OCI-LY1 (cell line): ENCODE measurements at regions not wholly inside any gene's neighbourhood (a gene's known extent, or its start where the extent isn't known, plus 50 kb on each side); places are given as distances from the start of the nearest gene placed in this dataset.

Experiments
- H2AFZ ChIP-seq: fragments of 200-600 bp; sonication (generic), shearing (Covaris generic); 2 replicates; pipeline ENCODE4 v1.6.0; 2014; ENCODE audit warnings: antibody characterized with exemption, mild to moderate bottlenecking, low read length
- H3F3A ChIP-seq: fragments of 200-600 bp; sonication (generic), shearing (Covaris generic); 2 replicates; pipeline ENCODE4 v1.6.0; 2014; ENCODE audit warnings: mild to moderate bottlenecking, antibody characterized with exemption, low read length, moderate library complexity; ENCODE audit not compliant: insufficient read depth
- H3K27ac ChIP-seq: fragments of 200-600 bp; sonication (generic); 2 replicates; pipeline ENCODE4 v1.5.1; 2014; ENCODE audit warnings: low read length, mixed run types, mild to moderate bottlenecking, low read depth; ENCODE audit not compliant: poor library complexity, severe bottlenecking
- H3K27me3 ChIP-seq: fragments of 200-600 bp; sonication (generic); 2 replicates; pipeline ENCODE4 v1.6.0; 2014; ENCODE audit warnings: antibody characterized with exemption, mild to moderate bottlenecking, low read length, moderate library complexity; ENCODE audit not compliant: insufficient read depth
- H3K36me3 ChIP-seq: fragments of 200-600 bp; sonication (generic); 2 replicates; pipeline ENCODE4 v1.6.1; 2014; ENCODE audit warnings: mild to moderate bottlenecking, antibody characterized with exemption, low read length, moderate library complexity, mixed read lengths; ENCODE audit not compliant: insufficient read depth
- H3K4me1 ChIP-seq: fragments of 200-600 bp; sonication (generic); 2 replicates; pipeline ENCODE4 v1.5.1; 2014; ENCODE audit warnings: mild to moderate bottlenecking, low read length, moderate library complexity; ENCODE audit not compliant: insufficient read depth, severe bottlenecking
- H3K4me2 ChIP-seq: fragments of 200-600 bp; sonication (generic), shearing (Covaris generic); 2 replicates; pipeline ENCODE4 v1.6.1; 2014; ENCODE audit warnings: low read length
- H3K4me3 ChIP-seq: fragments of 200-600 bp; sonication (generic); 2 replicates; pipeline ENCODE4 v1.5.1; 2014; ENCODE audit warnings: low read length, low read depth, mild to moderate bottlenecking, mixed read lengths; ENCODE audit not compliant: poor library complexity, severe bottlenecking
- H3K79me2 ChIP-seq: fragments of 200-600 bp; shearing (Covaris generic); 2 replicates; pipeline ENCODE4 v1.6.1; 2016; ENCODE audit warnings: mixed run types, low read length, mixed read lengths; ENCODE audit not compliant: insufficient read depth
- H3K9ac ChIP-seq: fragments of 200-600 bp; sonication (generic), shearing (Covaris generic); 2 replicates; pipeline ENCODE4 v1.6.1; 2014; ENCODE audit warnings: mild to moderate bottlenecking, low read length, mixed read lengths
- H3K9me2 ChIP-seq: fragments of 200-600 bp; sonication (generic), shearing (Covaris generic); 2 replicates; pipeline ENCODE4 v1.6.1; 2014; ENCODE audit warnings: low read depth, mild to moderate bottlenecking, low read length, mixed read lengths
- H3K9me3 ChIP-seq: fragments of 200-600 bp; shearing (Covaris generic); 2 replicates; pipeline ENCODE4 v1.6.1; 2014; ENCODE audit warnings: low read length, mixed read lengths
- H4K20me1 ChIP-seq: fragments of 200-600 bp; sonication (generic), shearing (Covaris generic); 2 replicates; pipeline ENCODE4 v1.6.0; 2016; ENCODE audit warnings: mild to moderate bottlenecking, low read length; ENCODE audit not compliant: insufficient read depth
- CTCF ChIP-seq: fragments of 200-600 bp; sonication (generic), shearing (Covaris generic); IDR thresholded peaks from 2 replicates; pipeline ENCODE4 v1.5.1; 2017; ENCODE audit warnings: mild to moderate bottlenecking, antibody characterized with exemption, low read length, moderate library complexity, mixed read lengths
- EZH2 ChIP-seq: fragments of 200-600 bp; sonication (generic), shearing (Covaris generic); IDR thresholded peaks from 2 replicates; pipeline ENCODE4 v1.8.0; 2017; ENCODE audit warnings: borderline replicate concordance, mixed run types, mild to moderate bottlenecking, antibody characterized with exemption, low read length, moderate library complexity, mixed read lengths

- Histone ChIP-seq H3K4me1 (no peaks in the 10 kb centered on the region), H3K9me2 (no peaks in the 10 kb centered on the region), H3K4me3 (no peak overlapping the region), H2AFZ (no peak overlapping the region), H4K20me1 (no peaks in the 10 kb centered on the region), H3K9ac (no peak overlapping the region), H3K27ac (no peak overlapping the region), H3K9me3 (no peaks in the 10 kb centered on the region), H3K4me2 (no peak overlapping the region), H3K27me3 (0 out of 2 replicates have a peak, but pooled peaks cover 3% of the 10 kb centered on the region), H3F3A (no peaks in the 10 kb centered on the region), H3K36me3 (no peaks in the 10 kb centered on the region), H3K79me2 (no peaks in the 10 kb centered on the region)
- TF ChIP-seq EZH2 (no peak), CTCF (no peak)
Observed at GRCh38 chr22:48391171-48391711, 1436.4 kb downstream of the BRD1 start.

DNA sequence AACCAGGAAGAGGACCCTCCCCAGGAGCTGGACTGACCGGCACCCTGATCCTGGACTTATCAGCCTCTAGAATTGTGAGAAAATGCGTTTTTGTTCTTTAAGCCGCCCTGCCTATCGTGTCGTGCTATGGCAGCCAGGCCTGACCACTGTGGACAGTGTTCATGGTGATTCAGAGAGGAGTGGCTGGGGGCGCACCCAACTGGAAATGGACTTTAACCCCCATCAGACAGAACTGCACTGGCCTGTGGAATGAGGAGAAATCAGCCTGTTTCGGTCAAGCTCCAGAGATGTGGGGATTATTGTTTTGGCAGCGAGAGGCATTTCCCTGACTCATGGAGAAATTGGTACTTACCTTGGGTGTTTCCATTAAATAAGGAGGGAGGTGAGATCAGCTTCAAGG is 1437.8 kb downstream of the BRD1 start:
- H3K27ac ChIP-seq: no peak overlapping the region
- TF ChIP-seq EZH2 (no peak), CTCF (no peak)

GRCh38 chr22:48382197-48382596 is 1445.5 kb downstream of the BRD1 start:
- Histone ChIP-seq H3K4me1 (no peaks in the 10 kb centered on the region), H3K79me2 (no peaks in the 10 kb centered on the region), H3K27ac (no peak overlapping the region), H3F3A (no peaks in the 10 kb centered on the region), H3K27me3 (no peaks in the 10 kb centered on the region; the same call in 1 of the 2 replicates), H3K9me2 (no peaks in the 10 kb centered on the region), H3K36me3 (no peaks in the 10 kb centered on the region), H2AFZ (no peak overlapping the region), H3K4me2 (no peak overlapping the region), H4K20me1 (no peaks in the 10 kb centered on the region), H3K9me3 (peaks cover 16% of the 10 kb centered on the region), H3K9ac (no peak overlapping the region), H3K4me3 (no peak overlapping the region)
- TF ChIP-seq CTCF: no peak
- no peak for TF ChIP-seq EZH2

More for the DNA sequence above, 1437.8 kb downstream of the BRD1 start:
- H3K9me2 ChIP-seq: no peaks in the 10 kb centered on the region
- H3K36me3 ChIP-seq: no peaks in the 10 kb centered on the region
- H4K20me1 ChIP-seq: no peaks in the 10 kb centered on the region
- no peak overlapping the region for H3K9ac ChIP-seq
- H2AFZ ChIP-seq: no peak overlapping the region
- peaks cover 12% of the 10 kb centered on the region for H3K9me3 ChIP-seq
- H3K4me3 ChIP-seq: no peak overlapping the region
- H3K27me3 ChIP-seq: no peaks in the 10 kb centered on the region; the same call in 1 of the 2 replicates
- H3F3A ChIP-seq: no peaks in the 10 kb centered on the region
- no peaks in the 10 kb centered on the region for H3K4me1 ChIP-seq
- H3K4me2 ChIP-seq: no peak overlapping the region
- no peaks in the 10 kb centered on the region for H3K79me2 ChIP-seq
